CD4-positive, alpha-beta T cell (primary cell): ENCODE measurements at regions not wholly inside any gene's neighbourhood (a gene's known extent, or its start where the extent isn't known, plus 50 kb on each side); places are given as distances from the start of the nearest gene placed in this dataset.

Experiments
- ATAC-seq: fragments of 200-7000 bp; cut with Tn5 transposase; one replicate; pipeline ENCODE4 v1.10.0; 2022; ENCODE audit warnings: mild to moderate bottlenecking; ENCODE audit not compliant: poor library complexity
- CTCF ChIA-PET: fragments of 350-600 bp; sonication (Branson Sonifier 250); formaldehyde crosslinking; loops from one replicate; lab custom pipeline; 2021; ENCODE audit warnings: antibody characterized with exemption, inconsistent platforms; lab: Charles Lee
- POLR2A ChIA-PET: fragments of 350-600 bp; sonication (Branson Sonifier 250); formaldehyde crosslinking; loops from one replicate; lab custom pipeline; 2021; ENCODE audit warnings: antibody characterized with exemption, inconsistent platforms; lab: Charles Lee
- DNase-seq, 14 experiments: peaks; one replicate each; pipeline ENCODE4 v3.0.0-alpha.2; 2013 to 2020; ENCODE audit warnings: mixed read lengths in 2 of 14
- H3K27ac ChIP-seq, 2 donors: one replicate each; pipeline versions ENCODE4 v1.5.1 to v1.7.0; 2013; ENCODE audit warnings: low read length in 2 of 2, low read depth in 1 of 2, mild to moderate bottlenecking in 1 of 2
- H3K27me3 ChIP-seq, 2 experiments: 1 replicate in 1 of 2; 2 replicates in 1 of 2; pipeline versions ENCODE4 v1.6.1 to v1.7.0; 2013; ENCODE audit warnings: low read length in 2 of 2, control low read depth in 1 of 2, mild to moderate bottlenecking in 1 of 2, moderate library complexity in 1 of 2; ENCODE audit not compliant: insufficient read depth in 2 of 2, control insufficient read depth in 1 of 2
- H3K36me3 ChIP-seq: one replicate; pipeline ENCODE4 v1.6.1; 2013; ENCODE audit warnings: low read length, control low read depth; ENCODE audit not compliant: insufficient read depth
- H3K4me1 ChIP-seq: one replicate; pipeline ENCODE4 v1.6.1; 2013; ENCODE audit warnings: low read length, control low read depth; ENCODE audit not compliant: insufficient read depth
- H3K4me3 ChIP-seq: one replicate; pipeline ENCODE4 v1.5.1; 2013; ENCODE audit warnings: mild to moderate bottlenecking, low read length, moderate library complexity
- H3K9me3 ChIP-seq, 2 experiments: 1 replicate in 1 of 2; 2 replicates in 1 of 2; pipeline versions ENCODE4 v1.6.1 to v1.7.0; 2013; ENCODE audit warnings: low read length in 2 of 2, mild to moderate bottlenecking in 2 of 2, control low read depth in 1 of 2, moderate library complexity in 1 of 2; ENCODE audit not compliant: control insufficient read depth in 1 of 2, insufficient read depth in 1 of 2
- H3K27ac Mint-ChIP-seq: one replicate; pipeline ENCODE4 v1.8.0; 2020; ENCODE audit warnings: mixed read lengths
- H3K27me3 Mint-ChIP-seq: one replicate; pipeline ENCODE4 v1.8.0; 2021; ENCODE audit warnings: mixed read lengths
- H3K36me3 Mint-ChIP-seq: one replicate; pipeline ENCODE4 v1.8.0; 2021; ENCODE audit warnings: low read depth, mixed read lengths
- H3K4me1 Mint-ChIP-seq: one replicate; pipeline ENCODE4 v1.8.0; 2021; ENCODE audit warnings: low read depth, mixed read lengths
- H3K4me3 Mint-ChIP-seq: one replicate; pipeline ENCODE4 v1.8.0; 2020; ENCODE audit warnings: mild to moderate bottlenecking, mixed read lengths
- H3K9me3 Mint-ChIP-seq: one replicate; pipeline ENCODE4 v1.8.0; 2020; ENCODE audit warnings: mixed read lengths
- CTCF ChIP-seq: fragments of 200-600 bp; IDR thresholded peaks from one replicate; pipeline ENCODE4 v1.8.0; 2022; ENCODE audit warnings: antibody characterized with exemption, mild to moderate bottlenecking
- intact Hi-C, 2 experiments: fragments of 100-400 bp; cut with DNase I in 1 of 2; cut with micrococcal nuclease in 1 of 2; formaldehyde crosslinking; loops; one replicate each; pipeline versions ENCODE4 v1.15.1 to v1.9.0; 2023 to 2025; cut with DNase I, micrococcal nuclease

- Mint-ChIP-seq H3K4me1 (no peaks in the 10 kb centered on the region), H3K36me3 (no peaks in the 10 kb centered on the region), H3K9me3 (peaks cover 2% of the 10 kb centered on the region), H3K4me3 (no peak overlapping the region), H3K27ac (no peak overlapping the region), H3K27me3 (no peaks in the 10 kb centered on the region)
- Histone ChIP-seq H3K4me3 (no peak overlapping the region), H3K36me3 (no peaks in the 10 kb centered on the region), H3K27ac (no peak overlapping the region), H3K4me1 (no peaks in the 10 kb centered on the region), H3K27me3 (no peaks in the 10 kb centered on the region), H3K9me3 (no peaks in the 10 kb centered on the region)
- ChIA-PET POLR2A (no interaction called here), CTCF (no interaction called here)
- intact Hi-C loops, result no loop called here
- no peak for TF ChIP-seq CTCF
- ATAC-seq (no peak), DNase-seq (no peak)
These were observed 144.3 kb upstream of the ADAMTS9 start for GRCh38 chr3:64832098-64832497.

DNA sequence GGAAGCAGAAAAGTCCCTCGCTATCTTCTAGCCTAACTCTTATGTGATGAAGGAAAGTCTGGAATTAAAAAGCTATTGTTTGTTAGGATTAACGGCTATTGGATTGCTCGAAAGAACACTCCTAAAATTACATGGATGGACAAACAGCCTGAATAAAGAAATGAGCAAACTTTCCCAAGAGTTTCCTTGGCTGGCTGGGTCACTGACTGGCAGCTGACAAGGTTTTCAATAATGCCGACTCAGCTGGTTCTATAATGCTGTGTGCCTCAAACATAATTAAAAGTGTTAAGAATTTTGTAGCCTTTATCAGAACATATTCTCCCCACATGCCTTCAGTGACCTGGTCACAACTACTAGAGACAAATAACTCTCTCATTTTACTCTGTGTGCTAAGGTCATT, 142.9 kb upstream of the ADAMTS9 start:
- Mint-ChIP-seq H3K27me3 (no peaks in the 10 kb centered on the region), H3K36me3 (no peaks in the 10 kb centered on the region), H3K4me3 (no peak overlapping the region), H3K9me3 (peaks cover 2% of the 10 kb centered on the region), H3K27ac (no peak overlapping the region), H3K4me1 (no peaks in the 10 kb centered on the region)
- CTCF ChIA-PET, result no interaction called here
- TF ChIP-seq CTCF, result no peak
- Histone ChIP-seq H3K4me1 (no peaks in the 10 kb centered on the region), H3K27me3 (no peaks in the 10 kb centered on the region), H3K4me3 (no peak overlapping the region), H3K27ac (no peak overlapping the region), H3K9me3 (no peaks in the 10 kb centered on the region), H3K36me3 (no peaks in the 10 kb centered on the region)
- DNase-seq (no peak), ATAC-seq (no peak)
- intact Hi-C loops, result no loop called here
- POLR2A ChIA-PET, result no interaction called here

DNA sequence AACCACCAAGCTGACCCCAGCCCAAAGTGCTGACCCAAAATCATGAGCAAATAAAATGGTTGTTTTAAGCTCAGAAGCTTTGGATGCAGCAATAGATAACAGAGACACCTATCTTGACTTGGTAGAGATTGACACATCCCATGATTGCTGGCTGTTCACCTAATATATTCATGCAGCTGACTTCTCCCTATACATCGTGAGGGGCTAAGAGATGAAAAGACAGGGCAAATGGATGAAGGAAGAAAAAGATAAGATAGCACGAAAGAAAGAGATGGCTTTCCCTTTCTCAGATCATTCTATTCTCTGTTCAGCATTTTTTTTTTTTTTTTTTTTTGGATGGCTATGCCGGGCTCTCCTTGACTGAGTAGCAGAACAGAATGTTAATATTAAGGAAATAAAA, 141.5 kb upstream of the ADAMTS9 start:
- no peaks in the 10 kb centered on the region for H3K36me3 Mint-ChIP-seq
- H3K4me3 ChIP-seq, result no peak overlapping the region
- ChIA-PET CTCF (no interaction called here), POLR2A (no interaction called here)
- no peaks in the 10 kb centered on the region for H3K27me3 Mint-ChIP-seq
- no peaks in the 10 kb centered on the region for H3K9me3 ChIP-seq
- no peaks in the 10 kb centered on the region for H3K4me1 Mint-ChIP-seq
- ATAC-seq (no peak), DNase-seq (no peak)
- H3K27ac ChIP-seq, result no peak overlapping the region
- H3K36me3 ChIP-seq, result no peaks in the 10 kb centered on the region
- H3K27ac Mint-ChIP-seq, result no peak overlapping the region
- no peak overlapping the region for H3K4me3 Mint-ChIP-seq
- TF ChIP-seq CTCF, result no peak
- H3K9me3 Mint-ChIP-seq, result no peaks in the 10 kb centered on the region
- intact Hi-C loops, result no loop called here
- H3K27me3 ChIP-seq, result no peaks in the 10 kb centered on the region
- no peaks in the 10 kb centered on the region for H3K4me1 ChIP-seq
